ENCODE measurements at regions not wholly inside any gene's neighbourhood (a gene's known extent, or its start where the extent isn't known, plus 50 kb on each side); places are given as distances from the start of the nearest gene placed in this dataset.
A peak's percentile ranks its signal among the peaks of the same experiment; 100 is the strongest.

DNA sequence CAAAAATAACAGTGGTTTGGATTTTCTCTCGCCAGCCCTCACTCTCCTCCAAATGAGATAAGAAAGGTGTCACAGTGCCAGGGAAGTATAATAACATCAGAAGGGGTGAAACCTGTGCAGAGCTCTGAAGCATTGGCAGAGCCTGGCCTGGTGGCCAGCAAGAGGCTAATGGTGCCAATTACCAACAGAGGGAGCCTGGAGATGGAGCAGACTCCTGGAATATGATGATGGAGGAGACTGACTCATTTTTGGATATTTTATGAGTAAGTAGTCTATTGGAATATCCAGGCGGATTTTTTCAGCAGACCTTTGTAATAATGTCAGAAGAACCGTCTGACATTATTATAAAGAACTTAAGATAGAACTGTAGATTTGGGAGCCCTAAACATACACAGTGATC lies 442.6 kb upstream of the MARCKS start:
- intact Hi-C loops (cut with DNase I): loop anchor here in 5 of 10 donors (2.0 to 10.0 kb wide), 4 partner anchors 440 to 444 kb away; partner anchors contain the start of gene MARCKS (in 4 of the 5)
- H3K9me3 ChIP-seq: no peaks in the 10 kb centered on the region
- TF ChIP-seq, protein P1, sequence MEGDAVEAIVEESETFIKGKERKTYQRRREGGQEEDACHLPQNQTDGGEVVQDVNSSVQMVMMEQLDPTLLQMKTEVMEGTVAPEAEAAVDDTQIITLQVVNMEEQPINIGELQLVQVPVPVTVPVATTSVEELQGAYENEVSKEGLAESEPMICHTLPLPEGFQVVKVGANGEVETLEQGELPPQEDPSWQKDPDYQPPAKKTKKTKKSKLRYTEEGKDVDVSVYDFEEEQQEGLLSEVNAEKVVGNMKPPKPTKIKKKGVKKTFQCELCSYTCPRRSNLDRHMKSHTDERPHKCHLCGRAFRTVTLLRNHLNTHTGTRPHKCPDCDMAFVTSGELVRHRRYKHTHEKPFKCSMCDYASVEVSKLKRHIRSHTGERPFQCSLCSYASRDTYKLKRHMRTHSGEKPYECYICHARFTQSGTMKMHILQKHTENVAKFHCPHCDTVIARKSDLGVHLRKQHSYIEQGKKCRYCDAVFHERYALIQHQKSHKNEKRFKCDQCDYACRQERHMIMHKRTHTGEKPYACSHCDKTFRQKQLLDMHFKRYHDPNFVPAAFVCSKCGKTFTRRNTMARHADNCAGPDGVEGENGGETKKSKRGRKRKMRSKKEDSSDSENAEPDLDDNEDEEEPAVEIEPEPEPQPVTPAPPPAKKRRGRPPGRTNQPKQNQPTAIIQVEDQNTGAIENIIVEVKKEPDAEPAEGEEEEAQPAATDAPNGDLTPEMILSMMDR (IDR thresholded peaks at IDR 0.05): peak; percentile 13 to 71 (median 55)
- no peaks in the 10 kb centered on the region for H3K27me3 ChIP-seq
- no peak overlapping the region for H3K4me3 ChIP-seq
- ATAC-seq: peak in 7 of 8 donors; percentile 52 to 87 (median 84)
- H3K4me1 ChIP-seq: peaks cover 0 to 20% (median 6%) of the 10 kb centered on the region in 9 donors
- H3K27ac ChIP-seq: no peak overlapping the region
- WGBS, 2 donors: 31 to 40% methylated on average over 3 of the region's 3 CpGs
- H3K36me3 ChIP-seq: no peaks in the 10 kb centered on the region
- DNase-seq: peak in 1 of 2 donors; percentile 43

DNA sequence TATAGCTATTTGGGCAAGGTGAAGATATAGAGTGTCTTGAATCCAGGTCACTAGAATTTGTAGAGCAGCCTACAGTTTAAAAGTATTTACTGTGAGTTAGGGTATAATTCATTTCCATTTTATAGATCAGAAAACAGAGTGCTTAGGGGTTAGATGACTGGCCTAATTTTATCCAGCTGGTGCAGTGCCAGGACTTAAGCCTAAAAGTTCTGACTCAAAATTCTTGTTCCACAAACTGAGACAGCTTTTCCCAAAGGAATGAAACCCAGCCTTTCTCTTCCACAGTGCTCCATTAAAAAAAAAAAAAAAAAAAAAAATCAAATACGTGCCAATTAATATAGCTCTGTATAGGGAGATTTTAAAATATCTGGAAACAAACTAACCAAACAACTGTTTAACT lies 441.0 kb upstream of the MARCKS start:
- peaks cover 0 to 9% (median 0%) of the 10 kb centered on the region in 9 donors for H3K4me1 ChIP-seq
- DNase-seq: no peak
- intact Hi-C loops (cut with DNase I): loop anchor here in 3 of 10 donors (5.0 to 10.0 kb wide), 2 partner anchors 439 to 441 kb away; partner anchors contain the start of gene MARCKS (in 3 of the 3)
- no peaks in the 10 kb centered on the region for H3K9me3 ChIP-seq
- ATAC-seq: no peak
- H3K27ac ChIP-seq: no peak overlapping the region
- 63 to 70% methylated on average over 1 of the region's 1 CpG for WGBS, 2 donors
- no peaks in the 10 kb centered on the region for H3K36me3 ChIP-seq
- H3K4me3 ChIP-seq: no peak overlapping the region
- TF ChIP-seq, protein P1 (IDR thresholded peaks at IDR 0.05): no peak
- H3K27me3 ChIP-seq: no peaks in the 10 kb centered on the region

DNA sequence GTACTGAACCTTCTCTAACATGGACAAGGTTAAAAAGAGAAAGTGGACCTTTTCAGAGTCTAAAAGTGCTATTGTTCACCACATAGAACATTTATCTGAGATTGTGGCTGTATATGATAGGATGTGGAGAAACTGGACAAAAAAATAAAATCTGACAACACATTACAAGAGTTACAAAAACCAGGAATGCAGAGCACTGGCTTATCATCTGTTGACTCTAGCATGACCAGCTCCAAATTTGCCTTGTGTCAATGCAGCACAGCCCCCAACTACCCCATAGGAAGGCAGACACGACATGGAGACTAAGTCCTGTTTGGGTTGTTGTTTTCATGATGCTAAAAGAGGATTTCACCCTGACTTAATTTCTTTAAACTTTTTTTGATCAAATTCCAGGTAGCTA lies 436.9 kb upstream of the MARCKS start:
- Histone ChIP-seq H3K9me3 (no peaks in the 10 kb centered on the region), H3K27me3 (no peaks in the 10 kb centered on the region), H3K4me3 (no peak overlapping the region), H3K27ac (no peak overlapping the region), H3K4me1 (no peaks in the 10 kb centered on the region), H3K36me3 (no peaks in the 10 kb centered on the region)
- no peak for ATAC-seq
- TF ChIP-seq, protein P1 (IDR thresholded peaks at IDR 0.05): no peak
- WGBS, 2 donors: 55 to 84% methylated on average over 1 of the region's 1 CpG
- intact Hi-C loops (cut with DNase I): no loop called here
- no peak for DNase-seq

- ATAC-seq (no peak), DNase-seq (no peak)
- no peaks in the 10 kb centered on the region for H3K9me3 ChIP-seq
- H3K27ac ChIP-seq: no peak overlapping the region
- 70 to 76% methylated on average over 1 of the region's 1 CpG for WGBS, 2 donors
- H3K27me3 ChIP-seq: no peaks in the 10 kb centered on the region
- no peaks in the 10 kb centered on the region for H3K4me1 ChIP-seq
- H3K36me3 ChIP-seq: no peaks in the 10 kb centered on the region
- intact Hi-C loops (cut with DNase I): no loop called here
- no peak overlapping the region for H3K4me3 ChIP-seq
- TF ChIP-seq, protein P1 (IDR thresholded peaks at IDR 0.05): no peak
Measured at GRCh38 chr6:113421997-113422396, 435.1 kb upstream of the MARCKS start.
